Breast epithelium (tissue), 3 donors: ENCODE measurements at regions not wholly inside any gene's neighbourhood (a gene's known extent, or its start where the extent isn't known, plus 50 kb on each side); places are given as distances from the start of the nearest gene placed in this dataset.

Source experiments
- CTCF ChIP-seq, 3 donors: fragments of 450-650 bp; IDR thresholded peaks; one replicate each; pipeline ENCODE4 v1.5.1; 2016 to 2017; ENCODE audit warnings: antibody characterized with exemption in 3 of 3, mild to moderate bottlenecking in 3 of 3, moderate library complexity in 3 of 3
- POLR2A ChIP-seq: fragments of 450-650 bp; IDR thresholded peaks from one replicate; pipeline ENCODE4 v1.6.1; 2016; ENCODE audit warnings: antibody characterized with exemption, mild to moderate bottlenecking, moderate library complexity
- POLR2AphosphoS5 ChIP-seq, 3 donors: sonication (generic); formaldehyde crosslinking; IDR thresholded peaks; one replicate each; pipeline ENCODE4 v1.6.1; 2017; ENCODE audit warnings: antibody characterized with exemption in 3 of 3

- TF ChIP-seq CTCF (IDR thresholded peaks at IDR 0.05) (no peak), POLR2A (no peak), POLR2AphosphoS5 (IDR thresholded peaks at IDR 0.05) (no peak)
Observed at GRCh38 chr6:134389129-134389528, 71.2 kb upstream of the SGK1 start.
